HEK293 (cell line): ENCODE measurements at regions not wholly inside any gene's neighbourhood (a gene's known extent, or its start where the extent isn't known, plus 50 kb on each side); places are given as distances from the start of the nearest gene placed in this dataset.

Experiments used
- ZNF830 ChIP-seq: fragments of 450-650 bp; IDR thresholded peaks from 2 replicates; pipeline ENCODE4 v1.5.0; 2018; ENCODE audit warnings: missing biosample characterization, missing genetic modification characterization, low read depth, mild to moderate bottlenecking, moderate library complexity
- TF ChIP-seq, protein P1 (sequence below): fragments of 450-650 bp; formaldehyde crosslinking; IDR thresholded peaks from 2 replicates; pipeline ENCODE4 v1.5.1; 2016; ENCODE audit warnings: missing biosample characterization, missing genetic modification characterization

DNA sequence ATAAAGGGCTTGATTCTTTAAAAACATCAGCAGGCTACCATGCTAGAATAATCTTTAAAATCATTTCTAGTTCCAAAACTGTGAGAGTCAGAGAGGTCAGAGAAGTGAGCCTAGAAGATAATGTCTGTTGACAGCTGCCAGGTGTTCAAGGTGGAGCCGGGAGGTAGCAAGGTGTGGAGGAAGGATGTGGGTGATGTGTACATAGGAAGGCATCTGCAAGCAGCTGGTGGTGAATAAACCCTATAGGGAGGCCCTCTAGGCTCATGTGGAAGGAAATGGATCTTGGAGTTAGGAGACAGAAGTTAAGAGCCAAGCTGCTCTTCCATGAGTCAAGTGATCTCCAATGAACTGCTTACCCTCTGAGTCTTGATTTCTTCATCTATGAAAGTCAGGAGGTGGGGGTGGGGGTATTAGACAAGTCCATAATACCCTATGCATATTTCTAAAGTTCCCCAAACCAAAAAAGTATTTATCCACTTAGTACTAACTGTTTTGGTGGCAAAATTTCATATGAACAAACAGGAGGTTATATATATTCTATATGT is 266.3 kb downstream of the RHOU start:
- TF ChIP-seq ZNF830 (tag by site-specific recombination): no peak
- TF ChIP-seq, protein P1, sequence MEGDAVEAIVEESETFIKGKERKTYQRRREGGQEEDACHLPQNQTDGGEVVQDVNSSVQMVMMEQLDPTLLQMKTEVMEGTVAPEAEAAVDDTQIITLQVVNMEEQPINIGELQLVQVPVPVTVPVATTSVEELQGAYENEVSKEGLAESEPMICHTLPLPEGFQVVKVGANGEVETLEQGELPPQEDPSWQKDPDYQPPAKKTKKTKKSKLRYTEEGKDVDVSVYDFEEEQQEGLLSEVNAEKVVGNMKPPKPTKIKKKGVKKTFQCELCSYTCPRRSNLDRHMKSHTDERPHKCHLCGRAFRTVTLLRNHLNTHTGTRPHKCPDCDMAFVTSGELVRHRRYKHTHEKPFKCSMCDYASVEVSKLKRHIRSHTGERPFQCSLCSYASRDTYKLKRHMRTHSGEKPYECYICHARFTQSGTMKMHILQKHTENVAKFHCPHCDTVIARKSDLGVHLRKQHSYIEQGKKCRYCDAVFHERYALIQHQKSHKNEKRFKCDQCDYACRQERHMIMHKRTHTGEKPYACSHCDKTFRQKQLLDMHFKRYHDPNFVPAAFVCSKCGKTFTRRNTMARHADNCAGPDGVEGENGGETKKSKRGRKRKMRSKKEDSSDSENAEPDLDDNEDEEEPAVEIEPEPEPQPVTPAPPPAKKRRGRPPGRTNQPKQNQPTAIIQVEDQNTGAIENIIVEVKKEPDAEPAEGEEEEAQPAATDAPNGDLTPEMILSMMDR (tag by site-specific recombination): no peak
